HepG2 (cell line): ENCODE measurements at regions not wholly inside any gene's neighbourhood (a gene's known extent, or its start where the extent isn't known, plus 50 kb on each side); places are given as distances from the start of the nearest gene placed in this dataset.

Experiments
- ATAC-seq: fragments of 200-7000 bp; cut with Tn5 transposase; 3 replicates; pipeline ENCODE4 v1.9.1; 2020; ENCODE audit warnings: mild to moderate bottlenecking, moderate library complexity
- BruUV-seq: library from RNA; stranded (reverse); fragments of 400-500 nt; replicated peaks from 2 replicates; lab custom pipeline; 2021; lab: Mats Ljungman, UMichigan
- CTCF ChIA-PET: fragments of 300-600 bp; formaldehyde crosslinking; extraction: SDS; loops from one replicate; lab custom pipeline; 2021; ENCODE audit warnings: low total read pairs, inconsistent platforms, low intra/inter-chr PET ratio; lab: Yijun Ruan, JAX
- POLR2A ChIA-PET: fragments of 350-600 bp; sonication (Branson Sonifier 250); formaldehyde crosslinking; loops from one replicate; lab custom pipeline; 2020; ENCODE audit warnings: antibody characterized with exemption, inconsistent platforms; lab: Yijun Ruan, JAX
- DNase-seq: peaks from one replicate; pipeline ENCODE4 v3.0.0-alpha.2; 2015; ENCODE audit warnings: low spot score
- FAIRE-seq: peaks from 3 replicates; lab custom pipeline; 2011; peaks lifted over from hg19 to GRCh38; lab: Jason Lieb, UNC
- H2AFZ ChIP-seq: one replicate; pipeline ENCODE4 v1.6.1; 2011; ENCODE audit warnings: low read length, inconsistent platforms
- H3K27ac ChIP-seq: fragments of 300-600 bp; 3 replicates; pipeline ENCODE4 v1.8.0; 2011; ENCODE audit warnings: mixed run types, mild to moderate bottlenecking, mixed read lengths, low read length, inconsistent platforms; ENCODE audit not compliant: insufficient read depth; ENCODE audit errors: extremely low read length
- H3K27me3 ChIP-seq, 2 experiments: fragments of 200-600 bp in 1 of 2; 2 replicates in 1 of 2; 3 replicates in 1 of 2; pipeline versions ENCODE4 v1.6.0 to v1.8.0; 2011; ENCODE audit warnings: low read length in 2 of 2, mild to moderate bottlenecking in 2 of 2, moderate library complexity in 2 of 2, inconsistent platforms in 1 of 2; ENCODE audit not compliant: insufficient read depth in 2 of 2, control insufficient read depth in 1 of 2
- H3K36me3 ChIP-seq, 2 experiments: fragments of 200-600 bp in 1 of 2; replicated peaks in 1 of 2; 2 replicates in 1 of 2; 3 replicates in 1 of 2; pipeline versions ENCODE4 v1.5.1 to v1.8.0; 2011; ENCODE audit warnings: low read length in 2 of 2, inconsistent platforms in 1 of 2; ENCODE audit not compliant: insufficient read depth in 2 of 2, control insufficient read depth in 1 of 2
- H3K4me1 ChIP-seq: 2 replicates; pipeline ENCODE4 v1.5.1; 2012; ENCODE audit warnings: low read length, inconsistent platforms; ENCODE audit not compliant: insufficient read depth
- H3K4me2 ChIP-seq: 2 replicates; pipeline ENCODE4 v1.6.0; 2011; ENCODE audit warnings: low read depth, low read length, inconsistent platforms
- H3K4me3 ChIP-seq, 3 experiments: fragments of 200-600 bp in 1 of 3; sonication (generic), shearing (Covaris generic) in 1 of 3; replicated peaks in 1 of 3; 2 replicates each; pipeline ENCODE4 v1.5.1; 2011 to 2016; ENCODE audit warnings: low read length in 3 of 3, inconsistent platforms in 2 of 3, low read depth in 2 of 3, mild to moderate bottlenecking in 2 of 3, control low read depth in 1 of 3, mixed read lengths in 1 of 3; ENCODE audit not compliant: insufficient read depth in 1 of 3
- H3K79me2 ChIP-seq: one replicate; pipeline ENCODE4 v1.6.1; 2011; ENCODE audit warnings: low read length, inconsistent platforms; ENCODE audit not compliant: insufficient read depth
- H3K9ac ChIP-seq: 2 replicates; pipeline ENCODE4 v1.6.0; 2011; ENCODE audit warnings: mild to moderate bottlenecking, low read depth, low read length, inconsistent platforms; ENCODE audit not compliant: insufficient read depth
- H3K9me3 ChIP-seq: 2 replicates; pipeline ENCODE4 v1.5.1; 2012; ENCODE audit warnings: mild to moderate bottlenecking, low read length
- H4K20me1 ChIP-seq: 2 replicates; pipeline ENCODE4 v1.6.0; 2011; ENCODE audit warnings: inconsistent platforms, mild to moderate bottlenecking, low read length, moderate library complexity; ENCODE audit not compliant: insufficient read depth
- EHMT2 ChIP-seq: fragments of 200-600 bp; sonication (generic); IDR thresholded peaks from 2 replicates; pipeline ENCODE4 v1.7.0; 2017; ENCODE audit warnings: antibody characterized with exemption, low read depth, low read length, borderline replicate concordance
- ELF1 ChIP-seq: sonication (generic); formaldehyde crosslinking; IDR thresholded peaks from 2 replicates; pipeline ENCODE4 v1.4.0; 2020; ENCODE audit warnings: missing genetic modification reagents
- EP300 ChIP-seq, 3 experiments: sonication (generic) in 1 of 3; formaldehyde crosslinking in 1 of 3; IDR thresholded peaks; 2 replicates each; pipeline versions ENCODE4 v1.5.1 to v1.6.1; 2011 to 2020; ENCODE audit warnings: low read depth in 2 of 3, low read length in 2 of 3, borderline replicate concordance in 1 of 3, improper control_type of control experiment in 1 of 3, mild to moderate bottlenecking in 1 of 3, missing genetic modification reagents in 1 of 3, moderate library complexity in 1 of 3
- ETV6 ChIP-seq: sonication (generic); formaldehyde crosslinking; conservative IDR thresholded peaks from 2 replicates; pipeline ENCODE4 v1.4.0; 2020; ENCODE audit warnings: missing genetic modification reagents
- SNAPC4 ChIP-seq: sonication (generic); formaldehyde crosslinking; IDR thresholded peaks from 2 replicates; pipeline ENCODE4 v1.4.0; 2020; ENCODE audit warnings: mild to moderate bottlenecking, missing genetic modification reagents
- STAT5B ChIP-seq: sonication (generic); formaldehyde crosslinking; IDR thresholded peaks from 2 replicates; pipeline ENCODE4 v1.4.0; 2020; ENCODE audit warnings: missing genetic modification reagents
- TAF1 ChIP-seq: sonication (generic); formaldehyde crosslinking; IDR thresholded peaks from 2 replicates; pipeline ENCODE4 v1.4.0; 2020; ENCODE audit warnings: missing genetic modification reagents
- ZFAT ChIP-seq: sonication (generic); formaldehyde crosslinking; conservative IDR thresholded peaks from 2 replicates; pipeline ENCODE4 v1.8.1; 2023; ENCODE audit warnings: missing genetic modification reagents, inconsistent platforms
- ZMYM4 ChIP-seq: sonication (generic); formaldehyde crosslinking; IDR thresholded peaks from 2 replicates; pipeline ENCODE4 v1.8.1; 2023; ENCODE audit warnings: mild to moderate bottlenecking, missing genetic modification reagents
- ZNF335 ChIP-seq: sonication (generic); formaldehyde crosslinking; IDR thresholded peaks from 2 replicates; pipeline ENCODE4 v1.4.0; 2020; ENCODE audit warnings: missing genetic modification reagents
- ZNF468 ChIP-seq: sonication (generic); formaldehyde crosslinking; IDR thresholded peaks from 2 replicates; pipeline ENCODE4 v1.8.0; 2022; ENCODE audit warnings: mild to moderate bottlenecking, moderate library complexity, missing genetic modification reagents
- ZNF543 ChIP-seq: sonication (generic); formaldehyde crosslinking; IDR thresholded peaks from 2 replicates; pipeline ENCODE4 v1.4.0; 2020; ENCODE audit warnings: mild to moderate bottlenecking, missing genetic modification reagents
- ZNF691 ChIP-seq: sonication (generic); formaldehyde crosslinking; IDR thresholded peaks from 2 replicates; pipeline ENCODE4 v1.4.0; 2020; ENCODE audit warnings: missing genetic modification reagents, low read depth, mild to moderate bottlenecking, borderline replicate concordance
- WGBS: methylation state at CpG from one replicate; pipeline ENCODE4 v1.1.6; 2017; ENCODE audit warnings: low lambda C conversion rate; 5-methylcytosine and 5-hydroxymethylcytosine counted together
- in situ Hi-C: cut with HindIII; loops from 2 replicates; pipeline ENCODE4 v1.10.0; 2017; ENCODE audit warnings: low pct_unique_long_range_greater_than_20kb; ENCODE audit not compliant: extremely low pct_ligation_motif_present
- intact Hi-C: fragments of 100-400 bp; cut with micrococcal nuclease; formaldehyde crosslinking; loops from one replicate; pipeline ENCODE4 v1.10.0; 2022; ENCODE audit not compliant: unreplicated experiment

GRCh38 chr11:110878513-110878912 lies 166.3 kb upstream of the ARHGAP20 start:
- H3K36me3 ChIP-seq, result no peaks in the 10 kb centered on the region
- no peak for FAIRE-seq

More at GRCh38 chr11:110878513-110878912, 166.3 kb upstream of the ARHGAP20 start:
- Histone ChIP-seq H4K20me1 (no peaks in the 10 kb centered on the region), H3K4me3 (no peak overlapping the region), H3K9me3 (no peaks in the 10 kb centered on the region), H3K27ac (no peak overlapping the region), H3K4me1 (no peaks in the 10 kb centered on the region), H2AFZ (no peak overlapping the region), H3K27me3 (no peaks in the 10 kb centered on the region), H3K4me2 (no peak overlapping the region), H3K9ac (no peak overlapping the region), H3K79me2 (no peaks in the 10 kb centered on the region)
- WGBS, result 2% methylated on average over 1 of the region's 1 CpG
- ATAC-seq (no peak), DNase-seq (no peak)
- POLR2A ChIA-PET, result no interaction called here
- in situ Hi-C loops (no loop called here), intact Hi-C loops (no loop called here)
- CTCF ChIA-PET, result no interaction called here
- TF ChIP-seq SNAPC4 (CRISPR knock-in tag), result no peak
- TF ChIP-seq EP300 (IDR thresholded peaks at IDR 0.05; ENCODE audit: low read depth in 2 of 2, low read length in 2 of 2), result no peak
- TF ChIP-seq EP300 (CRISPR knock-in tag; IDR thresholded peaks at IDR 0.05; ENCODE audit: borderline replicate concordance), result no peak
- TF ChIP-seq ZNF468, result no peak
- no peak for TF ChIP-seq TAF1 (CRISPR knock-in tag)
- no peak for TF ChIP-seq ZNF543 (CRISPR knock-in tag)
- TF ChIP-seq EHMT2, result no peak
- no peak for TF ChIP-seq ZNF691
- TF ChIP-seq ETV6 (CRISPR knock-in tag), result no peak
- no peak for TF ChIP-seq ZMYM4 (CRISPR knock-in tag)
- TF ChIP-seq ELF1, result no peak
- no peak for TF ChIP-seq ZFAT (CRISPR knock-in tag)
- no peak for TF ChIP-seq ZNF335
- no peak for TF ChIP-seq STAT5B (CRISPR knock-in tag)
- TF ChIP-seq, all 625 proteins: peak for 0
- BruUV-seq, result no TSS peak
